ENCODE measurements at regions not wholly inside any gene's neighbourhood (a gene's known extent, or its start where the extent isn't known, plus 50 kb on each side); places are given as distances from the start of the nearest gene placed in this dataset.

DNA sequence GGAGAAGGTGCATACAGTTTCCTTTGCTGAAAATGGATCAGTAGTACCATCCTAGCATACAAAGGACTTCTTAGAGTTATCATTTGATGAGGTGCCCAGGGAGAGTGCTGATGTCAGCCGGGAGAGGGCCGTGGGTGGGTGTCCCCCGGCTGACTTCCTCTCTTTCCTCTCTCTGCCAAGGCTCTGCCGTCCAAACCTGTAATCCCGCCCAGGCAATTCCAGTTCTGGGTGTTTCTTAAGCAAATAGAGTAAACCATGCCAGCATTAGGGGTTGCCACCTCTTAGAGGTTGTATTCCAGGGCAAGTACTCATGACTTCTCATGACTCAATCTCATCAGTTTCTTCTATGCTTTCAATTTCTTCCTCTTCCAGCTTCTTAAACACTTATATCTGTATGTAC is 117.2 kb downstream of the GATA6 start:
- Histone ChIP-seq H3K9ac (ENCODE audit: low read length) (no peak overlapping the region), H3K27me3 (ENCODE audit: insufficient read depth, low read length) (no peaks in the 10 kb centered on the region), H3K4me2 (ENCODE audit: low read length) (no peak overlapping the region), H4K20me1 (ENCODE audit: insufficient read depth, low read length) (no peaks in the 10 kb centered on the region), H3K79me2 (ENCODE audit: insufficient read depth, low read length) (no peaks in the 10 kb centered on the region), H2AFZ (ENCODE audit: low read depth, low read length) (no peak overlapping the region), H3K4me3 (ENCODE audit: insufficient read depth, low read depth, low read length) (no peak overlapping the region), H3K4me1 (ENCODE audit: insufficient read depth, low read length) (peaks cover 15% of the 10 kb centered on the region), H3K27ac (ENCODE audit: low read depth, low read length) (no peak overlapping the region), H3K36me3 (ENCODE audit: insufficient read depth, low read length) (no peaks in the 10 kb centered on the region), H3K9me3 (ENCODE audit: insufficient read depth, low read depth, low read length) (no peaks in the 10 kb centered on the region)
- peaks cover 2% of the 10 kb centered on the region for H3K9me3 Mint-ChIP-seq (ENCODE audit: unreplicated experiment)
- TF ChIP-seq, protein P1, sequence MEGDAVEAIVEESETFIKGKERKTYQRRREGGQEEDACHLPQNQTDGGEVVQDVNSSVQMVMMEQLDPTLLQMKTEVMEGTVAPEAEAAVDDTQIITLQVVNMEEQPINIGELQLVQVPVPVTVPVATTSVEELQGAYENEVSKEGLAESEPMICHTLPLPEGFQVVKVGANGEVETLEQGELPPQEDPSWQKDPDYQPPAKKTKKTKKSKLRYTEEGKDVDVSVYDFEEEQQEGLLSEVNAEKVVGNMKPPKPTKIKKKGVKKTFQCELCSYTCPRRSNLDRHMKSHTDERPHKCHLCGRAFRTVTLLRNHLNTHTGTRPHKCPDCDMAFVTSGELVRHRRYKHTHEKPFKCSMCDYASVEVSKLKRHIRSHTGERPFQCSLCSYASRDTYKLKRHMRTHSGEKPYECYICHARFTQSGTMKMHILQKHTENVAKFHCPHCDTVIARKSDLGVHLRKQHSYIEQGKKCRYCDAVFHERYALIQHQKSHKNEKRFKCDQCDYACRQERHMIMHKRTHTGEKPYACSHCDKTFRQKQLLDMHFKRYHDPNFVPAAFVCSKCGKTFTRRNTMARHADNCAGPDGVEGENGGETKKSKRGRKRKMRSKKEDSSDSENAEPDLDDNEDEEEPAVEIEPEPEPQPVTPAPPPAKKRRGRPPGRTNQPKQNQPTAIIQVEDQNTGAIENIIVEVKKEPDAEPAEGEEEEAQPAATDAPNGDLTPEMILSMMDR (IDR thresholded peaks at IDR 0.05; ENCODE audit: insufficient read depth, low read depth, low read length), result no peak
- no peak for TF ChIP-seq EZH2 (IDR thresholded peaks at IDR 0.05; ENCODE audit: insufficient read depth, low read length)
- no peak overlapping the region for H3K4me3 Mint-ChIP-seq (ENCODE audit: unreplicated experiment)
- DNase-seq (ENCODE audit: low read depth), result peak; percentile 27
- H3K27me3 Mint-ChIP-seq (ENCODE audit: low read depth, unreplicated experiment), result peaks cover 5% of the 10 kb centered on the region
- H3K27ac Mint-ChIP-seq (ENCODE audit: unreplicated experiment), result no peak overlapping the region
- no peaks in the 10 kb centered on the region for H3K36me3 Mint-ChIP-seq (ENCODE audit: low read depth, unreplicated experiment)
- FAIRE-seq, result no peak
- H3K4me1 Mint-ChIP-seq (ENCODE audit: low read depth, unreplicated experiment), result peaks cover 16% of the 10 kb centered on the region

DNA sequence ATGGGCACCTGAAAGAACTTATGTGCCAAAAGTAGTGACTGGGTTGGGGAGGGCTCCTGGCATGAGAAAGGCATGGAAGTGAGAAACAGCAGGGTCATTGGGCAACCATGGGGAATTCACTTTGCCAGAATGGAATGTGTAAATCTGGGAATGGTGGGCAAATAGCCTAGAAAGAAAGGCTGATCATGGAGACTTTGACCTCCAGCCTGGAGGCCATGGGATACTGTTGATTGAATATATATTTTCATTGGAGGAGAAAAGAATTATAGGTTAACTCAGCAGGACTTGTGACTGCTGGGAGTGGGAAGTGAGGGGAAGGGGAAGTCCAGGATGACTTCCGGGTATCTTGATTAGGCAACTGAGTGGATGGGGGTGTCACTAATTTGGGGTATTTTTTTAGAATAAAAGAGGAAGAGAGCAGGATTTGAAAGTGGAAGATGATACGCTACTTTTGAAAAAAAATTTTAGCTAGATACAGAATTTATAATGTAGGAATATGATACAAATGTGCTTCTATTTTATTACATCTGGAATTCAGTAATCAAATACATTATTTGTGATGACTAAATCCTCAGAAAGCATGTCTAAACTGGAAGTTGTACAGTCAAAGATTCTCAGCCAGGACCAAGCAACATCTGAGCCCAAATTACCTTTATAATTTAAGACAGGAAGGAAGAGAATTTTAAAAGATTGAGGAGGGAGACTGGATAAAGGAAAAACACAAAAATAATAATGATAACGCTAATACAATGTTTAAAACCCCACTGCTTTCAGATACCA is 116.2 kb downstream of the GATA6 start:
- no peaks in the 10 kb centered on the region for H3K36me3 Mint-ChIP-seq (ENCODE audit: low read depth, unreplicated experiment)
- no peak overlapping the region for H3K4me3 ChIP-seq (ENCODE audit: insufficient read depth, low read depth, low read length)
- H4K20me1 ChIP-seq (ENCODE audit: insufficient read depth, low read length), result no peaks in the 10 kb centered on the region
- H2AFZ ChIP-seq (ENCODE audit: low read depth, low read length), result no peak overlapping the region
- no peaks in the 10 kb centered on the region for H3K9me3 ChIP-seq (ENCODE audit: insufficient read depth, low read depth, low read length)
- H3K9me3 Mint-ChIP-seq (ENCODE audit: unreplicated experiment), result peaks cover 2% of the 10 kb centered on the region
- H3K4me2 ChIP-seq (ENCODE audit: low read length), result no peak overlapping the region
- H3K4me3 Mint-ChIP-seq (ENCODE audit: unreplicated experiment), result peak overlapping the region; percentile 24
- no peak overlapping the region for H3K27ac ChIP-seq (ENCODE audit: low read depth, low read length)
- H3K4me1 Mint-ChIP-seq (ENCODE audit: low read depth, unreplicated experiment), result peaks cover 16% of the 10 kb centered on the region
- no peak overlapping the region for H3K27ac Mint-ChIP-seq (ENCODE audit: unreplicated experiment)
- no peaks in the 10 kb centered on the region for H3K79me2 ChIP-seq (ENCODE audit: insufficient read depth, low read length)
- DNase-seq (ENCODE audit: low read depth), result no peak
- peaks cover 15% of the 10 kb centered on the region for H3K4me1 ChIP-seq (ENCODE audit: insufficient read depth, low read length)
- peaks cover 5% of the 10 kb centered on the region for H3K27me3 Mint-ChIP-seq (ENCODE audit: low read depth, unreplicated experiment)
- H3K9ac ChIP-seq (ENCODE audit: low read length), result no peak overlapping the region
- H3K27me3 ChIP-seq (ENCODE audit: insufficient read depth, low read length), result no peaks in the 10 kb centered on the region
- H3K36me3 ChIP-seq (ENCODE audit: insufficient read depth, low read length), result no peaks in the 10 kb centered on the region
- TF ChIP-seq, protein P1 (IDR thresholded peaks at IDR 0.05; ENCODE audit: insufficient read depth, low read depth, low read length), result no peak
- no peak for TF ChIP-seq EZH2 (IDR thresholded peaks at IDR 0.05; ENCODE audit: insufficient read depth, low read length)
- FAIRE-seq, result no peak

All from astrocyte (in vitro differentiated cells and primary cell).